ENCODE measurements at regions not wholly inside any gene's neighbourhood (a gene's known extent, or its start where the extent isn't known, plus 50 kb on each side); places are given as distances from the start of the nearest gene placed in this dataset.

DNA sequence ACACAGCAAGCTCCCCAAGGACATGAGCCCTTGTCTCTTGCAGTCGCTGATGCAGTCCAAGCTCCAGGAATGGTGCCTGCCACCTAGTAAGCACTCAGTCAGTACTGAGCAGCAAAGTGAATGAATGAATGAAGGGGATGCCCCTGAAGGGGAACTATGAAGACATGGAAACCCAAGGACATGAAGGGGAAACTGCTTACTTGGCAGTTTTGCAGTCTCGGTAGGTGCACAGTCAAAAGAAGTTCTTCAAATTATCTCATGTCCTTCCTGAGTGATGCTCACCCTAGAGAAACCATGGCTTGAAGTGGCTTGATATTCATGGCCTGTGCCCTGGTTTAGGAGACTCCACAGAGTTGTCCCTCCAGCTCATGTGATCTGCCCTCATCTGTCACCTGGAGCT lies 102.1 kb upstream of the DLX2 start:
- DNase-seq = no peak

DNA sequence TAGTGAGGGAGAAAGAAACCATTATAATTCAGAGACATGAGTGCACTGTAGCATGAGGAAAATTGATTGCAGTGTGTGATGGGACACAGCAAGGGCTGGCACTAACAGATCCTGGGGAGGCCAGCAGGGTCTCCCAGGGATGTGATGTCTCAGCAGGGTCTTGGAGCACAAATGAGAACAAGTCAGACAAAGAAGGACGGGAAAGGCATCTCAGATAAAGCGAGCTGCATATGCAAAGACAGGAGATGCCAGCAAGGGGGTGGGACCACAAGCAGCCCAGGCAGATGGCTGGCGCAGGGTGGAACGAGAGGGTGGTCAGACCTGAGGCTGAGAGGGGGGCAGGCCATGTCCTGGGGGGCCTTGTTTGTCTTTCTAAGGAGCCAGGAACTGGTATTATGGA lies 102.6 kb upstream of the DLX2 start:
- no peak for DNase-seq

DNA sequence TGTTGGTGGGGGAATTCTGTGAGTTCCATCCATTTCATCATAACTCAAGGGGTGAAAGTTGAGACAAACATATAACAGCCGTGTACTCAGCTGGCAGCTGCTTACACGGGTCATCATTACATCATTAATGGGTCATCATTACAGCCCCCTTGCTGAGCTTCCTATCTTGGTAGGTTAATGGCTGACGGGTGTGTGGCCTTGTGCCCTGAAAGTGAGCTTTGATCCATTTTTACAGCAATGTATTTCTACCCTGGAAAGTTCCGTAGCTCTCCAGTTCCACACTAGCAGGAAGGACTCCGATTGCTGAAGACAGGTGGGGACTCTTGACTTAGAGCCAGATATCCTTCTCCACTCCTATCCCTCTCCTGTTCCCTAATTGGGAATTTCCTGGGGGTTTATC lies 105.2 kb upstream of the DLX2 start:
- DNase-seq = no peak

DNA sequence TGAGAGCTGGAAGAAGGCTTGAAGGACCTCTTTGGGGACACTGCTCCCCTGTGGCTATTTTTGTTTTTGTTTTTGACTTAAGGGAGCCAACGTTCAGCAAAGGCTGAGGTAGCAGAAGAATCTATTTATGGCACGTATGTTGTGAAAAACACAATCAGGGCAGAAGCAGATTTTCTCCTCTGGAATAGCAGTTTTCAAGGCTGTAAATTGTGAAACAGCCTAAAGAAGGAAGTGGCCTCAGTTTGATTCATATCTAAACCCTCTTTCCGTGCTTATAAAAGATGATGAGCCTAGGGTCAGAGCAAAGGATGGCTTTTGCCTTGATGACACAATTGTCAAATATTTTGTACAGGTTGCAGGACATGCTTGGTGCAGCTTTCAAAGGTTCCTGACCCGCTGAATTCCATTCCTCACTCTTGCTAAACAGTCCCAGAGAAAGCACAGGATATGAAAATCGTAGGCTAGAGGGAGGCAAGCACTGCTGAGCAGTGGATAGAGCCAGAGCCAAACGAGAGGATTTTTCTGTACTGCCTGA lies 106.2 kb upstream of the DLX2 start:
- no peak for DNase-seq

DNA sequence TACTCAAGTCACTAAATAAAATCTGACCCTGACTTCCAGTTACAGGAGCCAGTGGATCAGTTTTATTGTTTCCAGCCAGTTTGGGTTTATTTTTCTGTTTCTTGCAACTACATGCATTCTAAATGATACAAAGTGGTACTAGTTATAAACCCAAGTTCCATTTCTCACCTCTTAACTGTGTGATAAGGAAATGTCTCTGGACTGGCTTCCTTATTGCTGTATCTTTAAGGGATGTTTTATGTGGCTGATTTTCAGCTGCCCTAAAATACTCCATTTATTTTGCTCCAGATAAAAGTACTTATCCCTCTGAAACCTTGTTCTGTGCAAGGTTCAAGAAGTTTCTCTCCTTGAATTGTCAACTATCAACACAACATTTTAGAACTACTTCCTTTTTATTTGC lies 107.9 kb upstream of the DLX2 start:
- DNase-seq = no peak

DNA sequence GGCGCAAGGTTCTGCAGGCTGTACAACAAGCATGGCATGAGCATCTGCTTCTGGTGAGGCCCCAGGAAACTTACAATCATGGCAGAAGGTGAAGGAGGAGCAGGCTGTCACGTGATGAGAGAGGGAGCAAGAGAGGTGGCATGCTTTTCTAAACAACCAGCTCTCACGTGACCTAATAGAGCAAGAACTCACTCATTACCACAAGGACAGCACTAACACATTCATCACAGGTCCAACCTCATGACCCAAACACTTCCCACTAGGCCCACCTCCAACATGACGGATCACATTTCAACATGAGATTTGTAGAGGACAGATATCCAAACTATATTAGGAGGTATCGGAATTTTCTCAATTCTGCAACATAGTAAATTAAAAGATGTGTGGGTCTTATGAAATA lies 108.8 kb upstream of the DLX2 start:
- no peak for DNase-seq

DNA sequence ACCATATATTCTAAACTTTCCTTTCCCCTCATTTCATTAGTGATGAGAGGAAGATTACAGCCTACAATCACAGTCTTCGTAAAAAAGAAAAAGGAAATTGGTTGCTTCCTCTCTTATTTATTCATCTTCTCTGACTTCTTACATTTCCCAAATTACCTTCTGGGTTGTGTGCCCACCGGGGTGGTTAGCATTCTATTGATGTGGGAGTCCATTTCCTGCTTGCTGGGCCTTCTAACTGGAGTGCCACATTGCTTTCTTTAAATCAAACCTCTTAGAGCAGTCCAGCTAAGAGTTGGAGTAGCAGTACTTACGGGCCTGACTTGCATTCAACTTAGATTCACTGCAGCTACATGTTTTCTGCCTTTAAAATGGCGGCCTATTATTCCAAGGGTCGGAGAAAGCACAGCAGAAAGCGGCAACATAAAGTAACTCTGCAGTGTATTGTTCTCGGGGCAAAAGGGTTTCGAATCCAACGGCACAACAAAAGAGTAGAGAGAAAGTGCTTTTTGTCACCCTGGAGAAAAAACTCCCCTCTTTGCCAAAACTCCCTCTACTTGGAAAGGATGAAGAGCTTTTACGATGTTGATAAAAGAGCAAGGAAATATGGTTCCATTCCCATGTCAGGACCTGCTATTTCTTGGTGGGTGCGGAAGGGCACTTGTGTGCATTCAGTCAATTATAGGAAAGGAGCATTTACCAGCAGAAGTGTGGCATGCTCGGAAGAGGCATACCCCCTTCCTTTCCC lies 110.6 kb upstream of the DLX2 start:
- DNase-seq = no peak

DNA sequence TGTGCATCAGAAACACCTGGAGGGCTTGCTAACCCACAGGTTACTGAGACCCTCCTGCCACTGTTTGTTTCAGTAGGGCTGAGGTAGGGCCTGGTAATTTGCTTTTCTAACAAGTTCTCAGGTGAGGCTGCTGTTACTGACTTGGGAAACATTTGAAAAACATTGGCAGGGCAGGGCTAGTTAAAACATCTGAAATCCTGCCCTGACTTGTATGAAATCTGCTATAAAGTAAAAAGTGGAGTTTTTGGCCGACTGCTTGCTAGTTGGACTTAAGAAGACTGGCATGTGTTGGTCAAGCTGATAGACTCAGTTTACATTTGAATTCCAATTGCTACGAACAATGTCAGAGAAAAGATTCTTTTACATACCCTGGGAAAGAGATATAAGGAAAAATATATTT lies 111.6 kb upstream of the DLX2 start:
- no peak for DNase-seq

DNA sequence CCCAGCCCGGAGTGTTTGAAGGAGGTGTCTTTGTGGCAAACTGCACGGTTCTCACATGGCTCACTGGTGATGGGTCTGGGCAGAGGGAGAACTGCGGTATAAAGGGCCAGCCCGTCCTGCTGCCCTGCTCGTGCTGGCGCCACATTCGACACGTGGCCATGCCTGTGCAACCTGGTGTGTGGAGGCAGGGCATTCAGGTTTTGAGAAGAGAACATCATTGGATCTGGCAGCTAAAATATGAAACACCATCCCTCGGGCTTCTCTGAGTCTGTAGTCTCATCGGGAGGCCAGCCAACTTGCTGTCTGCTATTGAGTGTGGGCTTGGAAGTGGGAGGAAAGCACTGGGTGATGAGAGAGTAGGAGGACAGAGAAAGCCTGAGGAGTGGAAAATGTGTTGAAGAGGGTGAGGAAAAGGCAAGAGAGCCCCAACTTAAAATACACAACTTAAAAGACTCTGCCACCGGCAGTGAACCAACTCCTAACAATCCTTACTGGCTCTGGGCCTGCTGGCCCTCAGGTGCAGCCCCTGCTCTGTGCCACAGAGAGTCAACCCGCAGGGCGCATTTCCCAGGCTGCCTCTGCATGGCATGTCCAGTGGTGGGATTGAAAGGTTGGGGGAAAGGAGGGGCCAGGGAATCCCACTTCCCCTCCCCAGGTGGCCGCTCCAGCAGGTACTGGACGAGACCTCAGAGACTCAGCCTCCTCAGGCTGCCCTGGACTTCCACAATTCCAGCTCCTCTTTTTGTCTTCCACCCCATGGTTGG lies 112.7 kb upstream of the DLX2 start:
- no peak for DNase-seq

DNA sequence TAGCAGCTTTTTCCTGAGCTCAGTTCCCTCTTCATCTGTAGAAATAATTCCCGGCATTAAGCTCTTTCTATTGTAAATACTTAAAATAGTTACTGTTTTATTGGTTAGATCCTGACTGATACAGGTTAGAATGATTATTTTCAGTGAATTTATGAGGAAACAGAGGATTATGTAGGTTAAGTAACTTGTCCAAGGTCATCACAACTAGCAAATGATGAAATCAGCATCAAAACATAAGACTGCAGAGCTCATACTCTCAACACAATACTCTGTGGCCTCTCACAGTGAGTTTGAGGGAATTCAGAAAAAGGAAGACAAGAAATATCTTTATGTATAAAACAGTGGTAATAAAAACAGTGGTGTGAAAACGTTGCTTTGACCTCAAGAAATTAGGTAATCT lies 113.2 kb upstream of the DLX2 start:
- DNase-seq = no peak

DNA sequence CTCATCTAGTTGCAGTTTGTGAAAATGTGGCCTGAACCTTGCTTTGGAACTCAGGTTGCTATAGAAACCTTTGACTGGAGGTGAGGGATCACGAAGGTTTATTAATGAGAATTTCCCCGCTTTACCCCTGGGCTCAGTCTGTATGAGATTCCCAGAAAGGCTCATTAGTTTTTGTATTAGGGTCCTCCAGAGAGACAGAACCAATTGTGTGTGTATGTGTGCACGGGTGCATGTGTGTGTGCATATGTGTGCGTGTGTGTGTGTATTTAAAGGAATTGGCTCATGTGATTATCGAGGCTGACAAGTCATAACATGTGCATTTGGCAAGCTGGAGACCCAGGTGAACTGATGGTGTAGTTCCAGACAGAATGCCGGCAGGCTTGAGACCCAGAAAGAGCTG lies 113.8 kb upstream of the DLX2 start:
- DNase-seq = no peak

DNA sequence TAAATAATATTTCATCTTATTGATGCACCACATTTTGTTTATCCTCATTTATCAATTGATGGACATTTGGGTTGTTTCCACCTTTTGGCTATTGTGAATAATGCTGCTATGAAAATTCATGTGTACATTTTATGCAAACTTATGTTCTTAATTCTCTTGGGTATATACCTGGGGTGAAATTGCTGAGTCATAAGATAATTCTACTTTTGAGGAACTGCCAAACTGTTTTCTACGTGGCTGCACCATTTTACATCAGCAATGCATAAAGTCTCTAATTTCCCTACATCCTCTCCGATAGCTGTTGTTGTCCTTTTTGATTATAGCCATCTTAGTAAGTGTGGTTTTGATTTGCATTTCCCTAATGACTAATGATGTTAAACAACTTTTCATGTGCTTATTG lies 116.5 kb upstream of the DLX2 start:
- no peak for DNase-seq

DNA sequence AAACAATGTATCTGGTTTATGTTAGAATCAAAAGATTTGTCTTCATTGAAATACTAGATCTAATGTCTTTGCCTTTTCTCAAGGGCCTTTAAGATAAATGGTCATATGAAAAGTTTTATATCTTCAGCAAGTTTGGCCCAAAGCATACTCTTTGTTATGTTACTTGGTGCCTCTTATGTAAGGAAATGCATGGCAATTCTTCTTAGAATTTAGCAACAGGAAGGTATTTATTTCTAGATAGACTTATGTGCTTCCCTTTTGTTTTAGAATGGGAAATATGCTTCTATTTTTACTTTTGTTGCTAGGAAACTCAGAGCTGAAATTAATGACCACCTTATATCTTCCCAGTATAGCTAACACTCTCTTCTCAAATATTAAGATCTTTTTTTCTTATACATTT lies 117.4 kb upstream of the DLX2 start:
- no peak for DNase-seq

DNA sequence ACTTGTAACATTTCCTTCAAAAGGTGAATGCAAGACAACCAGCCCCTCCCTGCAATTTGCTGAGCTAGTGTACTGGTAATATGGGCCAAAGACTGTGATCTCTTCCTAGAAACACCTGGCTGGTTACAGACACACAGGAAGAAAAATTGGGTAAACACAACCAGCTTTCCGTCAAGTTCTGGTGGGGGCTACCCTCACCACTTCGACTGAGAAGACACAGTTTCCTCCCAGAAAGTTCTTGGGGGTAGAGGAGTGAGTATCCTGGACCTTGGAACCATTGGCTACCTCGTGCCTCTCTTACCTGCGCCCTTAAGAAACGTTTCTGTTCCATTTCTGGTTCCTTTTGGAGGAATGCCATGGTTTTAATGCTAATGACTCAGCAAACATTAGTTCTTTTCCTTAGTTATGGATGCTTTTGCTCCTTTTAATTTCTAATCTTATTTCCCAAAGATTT lies 120.9 kb upstream of the DLX2 start:
- no peak for DNase-seq

DNA sequence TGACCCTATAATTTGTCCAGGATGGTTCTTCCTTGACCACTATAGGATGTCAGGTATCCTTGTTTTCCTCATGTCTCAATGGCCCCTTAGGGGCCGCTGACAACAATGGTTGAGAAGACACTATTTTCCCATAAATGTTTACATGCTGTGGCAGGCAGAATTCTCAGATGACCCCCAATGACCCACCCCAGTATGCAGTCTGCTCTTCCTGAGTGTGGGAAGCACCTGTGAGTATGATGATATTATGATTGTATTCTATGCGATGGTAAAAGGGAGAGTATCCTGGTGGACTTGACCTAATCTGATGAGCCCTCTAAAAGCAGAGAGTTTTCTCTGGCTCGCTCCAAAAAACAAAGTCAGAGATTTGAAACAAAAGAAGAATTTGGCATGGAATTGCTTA lies 123.1 kb upstream of the DLX2 start:
- no peak for DNase-seq

DNA sequence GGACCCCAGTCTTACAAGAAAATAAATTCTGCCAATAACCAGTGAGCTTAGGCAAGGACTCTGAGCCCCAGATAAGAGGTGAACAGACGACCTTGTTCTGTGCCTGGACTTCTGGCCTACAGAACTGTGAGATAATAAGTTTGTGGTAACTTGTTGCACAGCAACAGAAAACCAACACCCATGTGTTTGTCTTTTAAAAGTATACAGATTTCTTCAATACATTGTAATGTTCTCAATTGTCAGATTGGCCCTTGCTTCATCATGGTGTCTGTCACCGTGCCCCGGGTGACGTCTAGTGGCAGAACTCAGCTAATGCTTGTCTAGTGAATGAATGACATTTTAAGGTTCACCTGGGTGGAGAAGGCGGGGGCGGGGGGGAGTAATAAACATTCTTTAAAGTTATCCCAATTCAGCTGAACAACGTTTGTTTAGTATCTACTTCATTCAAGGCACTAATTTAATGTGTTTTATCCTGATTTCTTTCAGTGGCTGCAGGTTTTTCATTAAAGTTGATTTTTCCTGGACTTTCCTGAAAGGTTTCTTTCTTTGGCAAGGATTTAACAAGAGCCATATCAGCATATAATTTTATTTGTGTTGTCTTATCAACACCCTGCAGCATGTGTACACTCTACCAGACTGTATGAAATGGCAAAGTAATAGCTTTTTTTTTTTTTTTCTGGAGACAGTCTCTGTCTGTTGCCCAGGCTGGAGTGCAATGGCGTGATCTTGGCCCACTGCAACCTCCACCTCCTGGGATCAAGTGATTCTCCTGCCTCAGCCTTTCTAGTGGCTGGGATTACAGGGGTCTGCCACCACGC lies 123.8 kb upstream of the DLX2 start:
- no peak for DNase-seq

DNA sequence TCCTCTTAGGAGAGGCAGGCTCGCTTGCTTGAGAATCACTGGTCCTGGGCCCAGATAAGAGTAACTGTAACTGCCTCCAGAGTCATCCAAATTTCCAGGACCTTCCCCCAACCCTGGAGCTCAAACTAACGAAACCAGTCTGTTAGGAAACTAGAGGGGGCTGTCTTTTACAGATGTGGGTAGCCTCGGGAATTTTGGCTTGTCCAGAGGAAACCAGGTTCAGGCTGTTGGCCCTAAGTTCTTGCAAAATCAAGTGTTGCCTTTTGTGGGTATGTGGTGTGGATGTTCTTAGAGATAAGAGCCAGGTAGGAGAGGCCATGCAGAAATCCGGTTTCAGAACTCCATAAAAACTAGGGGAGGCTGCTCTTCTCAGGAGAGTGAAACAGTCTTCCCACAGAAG lies 125.0 kb upstream of the DLX2 start:
- no peak for DNase-seq

DNA sequence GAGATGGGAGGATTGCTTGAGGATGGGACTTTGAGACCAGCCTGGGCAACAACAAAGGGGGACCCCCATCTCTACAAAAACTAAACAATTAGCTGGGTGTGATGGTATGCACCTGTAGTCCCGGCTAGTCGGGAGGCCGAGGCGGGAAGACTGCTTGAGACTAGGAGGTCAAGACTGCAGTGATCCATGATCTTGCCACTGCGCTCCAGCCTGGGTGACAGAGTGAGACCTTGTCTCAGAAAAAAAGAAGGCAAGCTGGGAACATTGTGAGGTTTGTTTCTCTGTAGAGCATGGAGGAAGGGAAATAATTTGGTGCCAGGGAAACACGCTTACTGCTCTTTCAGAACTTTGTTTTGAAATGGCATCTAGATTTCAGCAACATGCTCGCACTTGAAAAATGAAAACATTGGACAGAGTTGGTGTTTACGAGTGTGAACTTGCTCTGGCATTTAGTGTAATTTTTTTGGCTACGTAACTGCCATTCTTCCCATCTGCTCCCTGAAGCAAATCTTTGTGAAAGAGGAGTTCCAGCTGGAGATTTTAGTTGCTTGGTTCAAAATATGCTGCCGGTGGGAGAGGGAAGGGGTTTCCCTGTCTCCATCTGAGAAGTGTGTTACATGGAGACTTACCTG lies 125.6 kb upstream of the DLX2 start:
- no peak for DNase-seq

DNA sequence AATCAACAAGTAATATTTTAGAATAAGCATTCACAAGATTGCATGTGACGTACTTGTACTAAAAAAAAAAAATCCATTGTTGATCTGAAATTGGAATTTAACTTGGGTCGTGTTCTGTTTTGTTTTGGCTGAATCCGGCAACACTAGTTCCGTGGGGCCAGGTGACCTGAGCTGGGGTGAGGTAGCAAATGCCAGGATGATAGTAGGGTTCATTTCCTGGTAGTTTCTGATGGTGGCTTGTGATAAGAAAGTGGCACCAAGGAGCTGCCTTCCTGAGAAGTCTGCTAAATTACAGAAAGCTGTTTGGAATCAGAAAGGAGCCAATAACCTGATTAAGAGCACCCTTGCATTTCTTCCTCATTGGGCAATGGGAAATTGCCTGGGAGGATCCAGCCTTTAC lies 126.4 kb upstream of the DLX2 start:
- no peak for DNase-seq

DNA sequence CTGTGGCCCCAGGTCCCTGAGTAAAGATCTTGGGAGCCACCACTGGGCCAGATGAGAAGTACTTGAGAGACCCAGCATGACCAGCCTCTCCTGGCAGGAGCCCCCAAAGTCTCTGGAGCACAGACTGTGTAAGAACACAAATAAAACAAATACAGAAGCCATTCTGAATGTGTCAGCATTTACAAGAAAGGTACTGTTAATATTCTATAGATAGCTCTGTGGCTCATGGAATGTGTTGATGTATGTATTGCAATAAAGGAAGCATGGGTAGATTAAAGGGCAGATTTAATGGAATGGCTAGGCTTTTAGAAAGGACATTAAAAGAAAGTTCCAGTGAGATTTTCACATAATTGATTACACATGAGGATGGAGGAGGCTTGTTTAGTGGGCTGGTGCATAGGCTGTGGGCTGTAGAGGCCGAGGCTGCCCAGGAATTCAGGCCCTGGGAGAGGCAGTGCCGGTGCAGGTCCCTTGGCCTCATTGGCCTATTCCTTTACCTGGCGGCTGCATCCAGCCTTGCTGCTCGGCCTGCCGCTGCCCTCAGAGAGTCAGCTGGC lies 127.7 kb upstream of the DLX2 start:
- no peak for DNase-seq

DNA sequence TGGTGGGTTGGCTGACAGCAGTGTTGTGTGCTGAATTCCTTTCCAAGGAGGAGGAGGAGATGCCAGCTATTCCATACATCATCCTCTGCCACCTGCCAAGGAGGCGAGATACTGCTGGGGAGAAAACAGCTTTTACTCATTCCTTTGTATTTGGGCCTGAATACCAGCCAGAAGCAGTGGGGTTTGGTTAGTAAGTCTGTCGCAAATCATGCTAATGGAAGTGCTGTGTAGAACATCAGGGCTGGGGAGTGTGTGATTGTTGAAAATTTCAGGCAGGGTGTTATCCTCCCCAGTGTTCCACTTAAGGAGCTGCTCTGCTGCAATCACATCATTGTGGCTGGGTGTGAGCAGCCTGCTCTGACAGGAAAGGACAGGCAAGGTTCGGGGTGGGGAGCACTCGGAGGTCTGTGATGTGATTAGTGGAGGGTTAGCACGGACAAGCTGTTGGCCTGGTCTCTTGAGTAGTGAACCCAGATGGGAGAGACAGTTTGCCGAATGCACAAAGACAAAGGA lies 128.2 kb upstream of the DLX2 start:
- no peak for DNase-seq

DNA sequence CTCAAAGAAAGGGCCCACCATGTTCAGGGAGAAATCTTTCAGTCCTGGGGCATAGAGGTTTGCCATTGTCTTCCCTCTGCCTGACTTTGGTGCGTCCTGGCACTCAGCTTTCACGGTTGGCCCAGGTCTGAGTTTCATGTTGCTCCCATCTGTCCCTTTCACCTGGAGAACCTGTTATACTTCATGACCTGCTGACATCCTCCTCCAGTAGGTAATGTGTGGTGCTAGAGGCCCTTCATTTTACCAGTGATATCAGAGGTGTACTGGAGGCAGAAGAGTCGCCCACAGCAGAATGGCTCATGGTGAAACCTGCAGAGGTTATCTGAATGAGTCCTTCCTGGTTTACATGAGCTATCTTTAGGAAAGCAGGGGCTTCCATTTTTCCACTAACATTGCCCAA lies 128.8 kb upstream of the DLX2 start:
- DNase-seq = no peak
